ENCODE measurements at regions not wholly inside any gene's neighbourhood (a gene's known extent, or its start where the extent isn't known, plus 50 kb on each side); places are given as distances from the start of the nearest gene placed in this dataset.

DNA sequence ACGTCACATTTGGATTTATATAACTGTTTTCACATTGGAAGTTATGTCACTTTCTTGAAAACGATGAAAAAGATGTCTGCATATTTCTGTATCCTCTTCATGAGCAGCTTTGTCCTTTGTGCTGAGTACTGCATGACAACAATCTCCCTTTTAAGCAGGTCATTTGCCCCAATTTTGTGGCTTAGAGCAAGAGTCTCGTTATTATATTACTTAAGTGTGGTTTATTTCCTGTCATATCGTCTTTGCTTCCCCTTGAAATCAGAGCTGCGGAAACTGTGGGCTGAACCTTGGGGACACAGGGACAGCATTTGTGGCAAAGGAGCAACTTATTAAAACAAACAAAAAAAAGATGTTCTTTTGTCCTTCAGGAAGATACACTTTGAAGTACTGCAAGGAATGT lies 254.0 kb upstream of the DSEL start:
- no peak for TF ChIP-seq POLR2AphosphoS5 (IDR thresholded peaks at IDR 0.05; ENCODE audit: low read depth, low read length)
- no peak for TF ChIP-seq TAF1 (IDR thresholded peaks at IDR 0.05; ENCODE audit: borderline replicate concordance, insufficient read depth, low read length)
- no peak for TF ChIP-seq SIN3A (IDR thresholded peaks at IDR 0.05; ENCODE audit: borderline replicate concordance, insufficient read depth, low read length)
